Neuron (in vitro differentiated cells): ENCODE measurements at regions not wholly inside any gene's neighbourhood (a gene's known extent, or its start where the extent isn't known, plus 50 kb on each side); places are given as distances from the start of the nearest gene placed in this dataset.

Experiments
- H2AFZ ChIP-seq: one replicate; pipeline ENCODE4 v1.6.1; 2013; ENCODE audit warnings: low read depth, mild to moderate bottlenecking, inconsistent platforms, low read length, moderate library complexity
- H3K27me3 ChIP-seq: one replicate; pipeline ENCODE4 v1.6.1; 2013; ENCODE audit warnings: low read length; ENCODE audit not compliant: insufficient read depth
- H3K36me3 ChIP-seq: one replicate; pipeline ENCODE4 v1.6.1; 2013; ENCODE audit warnings: low read length; ENCODE audit not compliant: insufficient read depth
- H3K4me1 ChIP-seq: one replicate; pipeline ENCODE4 v1.6.1; 2013; ENCODE audit warnings: low read length; ENCODE audit not compliant: insufficient read depth
- H3K4me3 ChIP-seq: 2 replicates; pipeline ENCODE4 v1.5.1; 2013; ENCODE audit warnings: mild to moderate bottlenecking, low read length, moderate library complexity
- H3K9me3 ChIP-seq: one replicate; pipeline ENCODE4 v1.6.1; 2013; ENCODE audit warnings: low read length

DNA sequence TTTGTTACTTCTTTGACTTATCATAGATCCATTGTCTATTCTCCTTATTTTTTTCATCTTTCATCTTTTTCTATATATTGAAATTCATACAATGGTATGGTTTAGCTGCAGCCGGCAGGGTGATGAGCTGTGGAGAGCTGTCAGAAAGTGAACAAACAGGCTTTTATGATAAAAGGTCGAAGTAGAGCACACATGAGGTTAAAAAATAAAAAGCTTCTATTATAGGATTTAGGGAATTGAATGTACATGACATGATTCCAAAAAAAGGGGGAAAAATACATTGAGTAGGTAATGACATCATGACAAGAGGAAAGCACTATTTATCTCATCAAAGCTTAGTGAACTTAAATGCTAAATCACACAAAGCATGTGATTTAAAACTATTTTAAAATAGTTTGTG is 884.8 kb downstream of the METTL15 start:
- no peaks in the 10 kb centered on the region for H3K9me3 ChIP-seq
- no peaks in the 10 kb centered on the region for H3K36me3 ChIP-seq
- no peak overlapping the region for H3K4me3 ChIP-seq
- no peaks in the 10 kb centered on the region for H3K27me3 ChIP-seq
- no peak overlapping the region for H2AFZ ChIP-seq
- H3K4me1 ChIP-seq, result no peaks in the 10 kb centered on the region

DNA sequence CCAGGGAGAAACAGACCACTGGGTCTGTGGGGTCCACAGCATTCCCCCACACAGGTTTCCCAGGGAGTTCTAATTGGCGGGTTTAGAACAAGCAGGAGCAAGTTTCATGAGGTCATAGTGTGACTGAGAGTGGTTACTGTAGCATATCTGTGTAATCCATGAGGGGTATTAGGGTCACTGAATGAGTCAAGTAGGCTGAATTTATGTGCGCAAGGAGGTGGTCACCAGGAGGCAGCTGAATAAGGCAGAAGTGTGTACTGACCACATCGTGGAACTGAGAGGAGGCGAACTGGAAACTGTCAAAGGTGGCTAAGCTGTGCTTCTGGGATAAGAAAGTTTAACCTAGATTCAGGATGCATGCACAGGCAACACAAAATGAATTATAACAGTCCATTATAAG is 876.0 kb downstream of the METTL15 start:
- Histone ChIP-seq H3K4me3 (no peak overlapping the region), H2AFZ (no peak overlapping the region), H3K36me3 (no peaks in the 10 kb centered on the region), H3K27me3 (no peaks in the 10 kb centered on the region), H3K9me3 (no peaks in the 10 kb centered on the region), H3K4me1 (no peaks in the 10 kb centered on the region)

DNA sequence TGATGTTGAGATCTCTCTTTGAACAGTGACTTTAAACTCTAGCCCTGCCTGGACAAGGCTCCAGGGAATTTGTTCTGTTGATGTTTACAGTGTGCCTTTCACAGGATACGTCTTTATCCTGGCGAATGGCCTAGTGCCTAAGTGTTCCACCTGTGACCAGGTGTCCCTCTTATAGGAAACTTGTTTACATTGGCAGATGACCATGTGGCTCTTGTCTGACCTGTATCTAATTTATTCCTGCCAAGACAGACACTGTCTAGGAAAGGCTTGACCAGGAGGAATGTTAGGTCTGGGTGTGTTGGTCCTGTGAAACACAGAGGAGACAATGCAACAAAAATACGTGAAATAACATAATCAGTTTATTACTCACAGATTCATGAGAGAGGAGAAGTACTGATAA is 875.6 kb downstream of the METTL15 start:
- no peaks in the 10 kb centered on the region for H3K36me3 ChIP-seq
- no peaks in the 10 kb centered on the region for H3K27me3 ChIP-seq
- H2AFZ ChIP-seq, result no peak overlapping the region
- no peak overlapping the region for H3K4me3 ChIP-seq
- no peaks in the 10 kb centered on the region for H3K4me1 ChIP-seq
- no peaks in the 10 kb centered on the region for H3K9me3 ChIP-seq

DNA sequence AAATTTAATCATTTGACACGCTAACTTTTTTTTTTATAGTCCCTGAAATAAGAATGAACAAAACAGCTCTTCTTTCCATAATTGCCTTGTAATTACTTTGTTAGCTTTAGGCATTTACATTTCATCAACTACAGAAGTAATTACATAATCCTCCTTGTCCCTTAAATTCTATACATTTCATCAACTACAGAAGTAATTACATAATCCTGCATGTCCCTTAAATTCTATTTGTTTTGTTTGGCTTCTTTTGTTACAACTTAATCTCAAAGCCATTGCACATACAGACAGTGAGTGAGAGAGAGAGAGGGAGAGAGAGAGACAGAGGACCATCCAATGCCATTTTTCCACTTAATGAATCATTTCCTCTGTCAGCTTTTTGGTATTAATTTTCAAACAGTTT is 873.2 kb downstream of the METTL15 start:
- Histone ChIP-seq H2AFZ (no peak overlapping the region), H3K4me3 (no peak overlapping the region), H3K36me3 (no peaks in the 10 kb centered on the region), H3K27me3 (no peaks in the 10 kb centered on the region), H3K4me1 (no peaks in the 10 kb centered on the region), H3K9me3 (no peaks in the 10 kb centered on the region)

- Histone ChIP-seq H2AFZ (no peak overlapping the region), H3K4me3 (no peak overlapping the region), H3K4me1 (no peaks in the 10 kb centered on the region), H3K27me3 (no peaks in the 10 kb centered on the region), H3K36me3 (no peaks in the 10 kb centered on the region), H3K9me3 (no peaks in the 10 kb centered on the region)
These were observed 868.6 kb downstream of the METTL15 start for GRCh38 chr11:28976801-28977145.

DNA sequence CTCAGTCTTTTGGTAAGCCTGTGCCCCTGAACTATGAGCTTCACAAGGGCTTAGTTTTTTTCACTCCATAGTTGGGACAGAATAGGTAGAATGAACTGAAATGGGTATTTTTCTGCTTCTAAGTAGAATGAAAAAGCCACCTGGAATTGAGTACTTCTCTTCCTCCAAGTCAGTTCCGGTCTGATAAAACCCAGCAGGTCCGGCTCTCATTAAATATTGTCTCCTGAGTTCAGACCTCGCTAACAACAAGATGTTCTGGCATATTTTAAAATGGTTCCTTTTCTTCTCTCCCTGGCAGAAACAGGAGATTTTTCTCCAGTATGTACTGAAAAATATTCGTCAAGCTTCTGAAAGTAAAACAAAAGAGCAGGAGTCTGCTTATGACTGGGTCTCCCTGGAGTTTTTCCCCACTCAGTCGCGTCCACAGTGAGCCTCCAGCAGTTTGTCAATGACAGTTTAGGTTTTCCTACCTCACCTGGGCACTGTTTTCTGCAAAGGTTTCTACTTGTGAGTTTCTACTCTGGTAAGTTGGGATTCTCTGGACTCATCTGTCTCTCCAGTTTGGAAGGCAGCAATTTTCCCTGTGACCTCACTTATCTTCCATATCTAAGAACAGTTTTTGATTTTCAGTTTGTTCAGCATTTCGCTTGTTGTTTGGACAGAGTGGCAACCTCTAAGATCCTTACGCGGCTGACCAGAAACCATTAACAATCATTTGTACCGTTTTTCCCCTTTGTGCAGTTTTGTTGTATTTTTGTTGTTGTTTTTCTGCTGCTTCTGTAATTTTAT is 868.0 kb downstream of the METTL15 start:
- no peaks in the 10 kb centered on the region for H3K27me3 ChIP-seq
- no peaks in the 10 kb centered on the region for H3K4me1 ChIP-seq
- H3K9me3 ChIP-seq, result no peaks in the 10 kb centered on the region
- no peak overlapping the region for H2AFZ ChIP-seq
- no peak overlapping the region for H3K4me3 ChIP-seq
- H3K36me3 ChIP-seq, result no peaks in the 10 kb centered on the region

DNA sequence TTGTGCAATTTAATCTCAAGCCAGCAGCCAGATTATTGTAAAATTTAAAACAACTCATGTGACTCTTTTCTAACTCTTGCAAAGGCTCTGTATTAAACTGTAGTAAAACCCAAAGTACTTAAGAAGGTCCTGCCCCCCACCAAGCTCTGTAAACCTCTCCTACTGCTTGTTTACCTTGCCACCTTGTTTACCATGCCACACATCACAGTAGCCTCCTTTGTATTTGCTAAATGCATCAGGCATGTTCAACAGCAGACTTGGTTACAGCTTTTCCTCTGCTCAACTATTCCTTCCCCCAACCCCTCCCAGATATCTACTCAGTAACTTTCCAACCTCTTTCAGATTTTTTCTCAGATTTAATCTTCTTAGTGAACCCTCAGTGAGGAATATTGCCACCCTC is 861.6 kb downstream of the METTL15 start:
- Histone ChIP-seq H3K4me1 (no peaks in the 10 kb centered on the region), H3K36me3 (no peaks in the 10 kb centered on the region), H3K27me3 (no peaks in the 10 kb centered on the region), H3K9me3 (no peaks in the 10 kb centered on the region), H3K4me3 (no peak overlapping the region), H2AFZ (no peak overlapping the region)

GRCh38 chr11:28966951-28967350 is 858.8 kb downstream of the METTL15 start:
- Histone ChIP-seq H3K4me1 (no peaks in the 10 kb centered on the region), H3K9me3 (no peaks in the 10 kb centered on the region), H3K27me3 (no peaks in the 10 kb centered on the region), H3K36me3 (no peaks in the 10 kb centered on the region), H2AFZ (no peak overlapping the region), H3K4me3 (no peak overlapping the region)

DNA sequence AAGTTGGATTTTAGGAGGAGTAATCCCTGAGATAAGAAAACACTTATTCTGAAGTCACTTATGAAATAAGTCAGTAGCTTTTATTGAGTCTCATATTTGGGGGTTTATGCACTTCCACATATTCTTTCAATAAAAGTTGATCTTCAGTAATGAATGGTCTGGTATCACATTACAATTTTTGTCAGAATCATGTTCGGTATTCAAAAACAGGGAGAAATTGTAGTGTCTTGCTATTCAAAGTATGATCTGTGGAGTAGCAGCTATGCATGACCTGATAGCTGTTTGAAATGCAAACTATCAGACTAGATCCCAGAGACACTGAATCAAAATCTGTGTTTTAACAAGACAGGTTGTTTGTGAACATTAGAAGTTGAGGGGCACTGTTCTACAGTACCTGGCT is 857.6 kb downstream of the METTL15 start:
- Histone ChIP-seq H2AFZ (no peak overlapping the region), H3K36me3 (no peaks in the 10 kb centered on the region)

GRCh38 chr11:28964811-28965210 is 856.6 kb downstream of the METTL15 start:
- no peaks in the 10 kb centered on the region for H3K27me3 ChIP-seq
- H3K9me3 ChIP-seq, result no peaks in the 10 kb centered on the region
- H2AFZ ChIP-seq, result no peak overlapping the region
- H3K36me3 ChIP-seq, result no peaks in the 10 kb centered on the region
- no peaks in the 10 kb centered on the region for H3K4me1 ChIP-seq
- H3K4me3 ChIP-seq, result no peak overlapping the region

More for the DNA sequence above, 857.6 kb downstream of the METTL15 start:
- Histone ChIP-seq H3K4me3 (no peak overlapping the region), H3K27me3 (no peaks in the 10 kb centered on the region), H3K9me3 (no peaks in the 10 kb centered on the region), H3K4me1 (no peaks in the 10 kb centered on the region)

- H3K4me1 ChIP-seq, result no peaks in the 10 kb centered on the region
- no peak overlapping the region for H3K4me3 ChIP-seq
- no peaks in the 10 kb centered on the region for H3K36me3 ChIP-seq
- no peak overlapping the region for H2AFZ ChIP-seq
- no peaks in the 10 kb centered on the region for H3K9me3 ChIP-seq
- no peaks in the 10 kb centered on the region for H3K27me3 ChIP-seq
These were observed 855.0 kb downstream of the METTL15 start for GRCh38 chr11:28963187-28963586.

DNA sequence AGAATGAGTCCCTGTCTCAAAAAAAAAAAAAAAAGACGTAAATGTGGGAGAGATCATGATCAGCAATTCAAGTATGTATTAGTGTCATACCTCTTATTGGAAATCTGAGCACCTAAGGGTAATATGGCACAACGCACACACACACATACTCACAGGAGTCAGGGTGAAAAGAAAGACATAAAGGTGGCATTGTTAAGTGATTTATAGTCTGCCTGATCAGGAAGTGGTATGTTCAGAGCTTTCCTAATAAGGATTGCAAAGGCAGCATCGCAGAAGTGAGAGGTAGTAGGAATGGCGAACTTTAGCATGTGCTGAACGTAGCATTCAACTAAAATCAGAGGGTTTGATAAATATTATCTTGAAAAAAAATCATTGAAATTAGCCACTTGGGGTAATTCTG is 854.3 kb downstream of the METTL15 start:
- no peaks in the 10 kb centered on the region for H3K4me1 ChIP-seq
- no peaks in the 10 kb centered on the region for H3K9me3 ChIP-seq
- H2AFZ ChIP-seq, result no peak overlapping the region
- H3K4me3 ChIP-seq, result no peak overlapping the region
- no peaks in the 10 kb centered on the region for H3K27me3 ChIP-seq
- H3K36me3 ChIP-seq, result no peaks in the 10 kb centered on the region

DNA sequence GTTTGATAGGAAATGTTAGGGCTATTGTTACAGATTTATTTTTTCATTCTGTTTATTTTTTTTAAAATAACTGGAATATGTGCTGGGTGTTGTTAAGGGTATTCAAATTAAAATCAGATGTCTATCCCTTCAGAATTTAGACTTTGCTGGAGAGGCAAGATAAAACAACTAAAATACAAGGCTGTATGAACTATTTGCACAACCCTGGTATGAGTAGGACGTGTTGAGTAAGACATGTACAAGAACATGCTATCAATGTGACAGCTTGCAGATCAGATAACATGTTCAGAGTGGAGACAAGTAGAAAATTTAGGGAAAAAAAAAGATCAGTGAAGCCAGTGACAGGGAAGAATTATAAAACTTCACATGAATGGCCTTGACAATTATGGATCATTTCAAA is 853.5 kb downstream of the METTL15 start:
- Histone ChIP-seq H3K36me3 (no peaks in the 10 kb centered on the region), H3K4me3 (no peak overlapping the region), H3K27me3 (no peaks in the 10 kb centered on the region), H3K4me1 (no peaks in the 10 kb centered on the region), H2AFZ (no peak overlapping the region), H3K9me3 (no peaks in the 10 kb centered on the region)

DNA sequence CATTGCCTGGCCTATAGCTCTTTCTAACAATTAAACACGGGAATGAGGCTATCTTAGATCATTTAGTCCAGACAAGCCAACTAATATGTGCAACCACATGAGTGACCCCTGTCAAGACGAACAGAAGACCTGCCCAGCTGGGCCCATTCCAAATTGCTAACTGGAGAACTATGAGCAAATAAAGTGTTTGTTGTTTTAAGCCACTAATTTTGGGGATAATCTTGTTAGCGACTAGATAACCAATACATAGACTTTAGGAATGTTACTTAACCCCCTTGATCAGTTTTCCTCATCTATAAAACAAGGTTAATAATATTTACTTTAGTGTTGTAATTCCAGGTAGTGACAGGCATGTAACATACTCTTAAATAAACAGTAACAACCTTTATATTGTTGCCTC is 848.3 kb downstream of the METTL15 start:
- H3K9me3 ChIP-seq, result no peaks in the 10 kb centered on the region
- no peak overlapping the region for H3K4me3 ChIP-seq
- no peaks in the 10 kb centered on the region for H3K27me3 ChIP-seq
- no peaks in the 10 kb centered on the region for H3K4me1 ChIP-seq
- no peaks in the 10 kb centered on the region for H3K36me3 ChIP-seq
- no peak overlapping the region for H2AFZ ChIP-seq
